GM10248 (cell line): ENCODE measurements at regions not wholly inside any gene's neighbourhood (a gene's known extent, or its start where the extent isn't known, plus 50 kb on each side); places are given as distances from the start of the nearest gene placed in this dataset.

Experiments used
- CTCF ChIA-PET: fragments of 300-600 bp; sonication (Branson Sonifier 250); formaldehyde crosslinking; extraction: SDS; loops from one replicate; lab custom pipeline; 2021; ENCODE audit warnings: antibody characterized with exemption; lab: Yijun Ruan, JAX
- POLR2A ChIA-PET: fragments of 350-650 bp; sonication (Branson Sonifier 250); formaldehyde crosslinking; extraction: SDS; loops from one replicate; lab custom pipeline; 2020; ENCODE audit warnings: antibody characterized with exemption; lab: Yijun Ruan, JAX
- DNase-seq: peaks from one replicate; pipeline ENCODE4 v3.0.0; 2012; ENCODE audit errors: extremely low spot score
- CTCF ChIP-seq: IDR thresholded peaks from 2 replicates; pipeline ENCODE4 v1.5.1; 2012; ENCODE audit warnings: mild to moderate bottlenecking, low read depth; ENCODE audit errors: extremely low read depth, missing control alignments, control extremely low read depth

DNA sequence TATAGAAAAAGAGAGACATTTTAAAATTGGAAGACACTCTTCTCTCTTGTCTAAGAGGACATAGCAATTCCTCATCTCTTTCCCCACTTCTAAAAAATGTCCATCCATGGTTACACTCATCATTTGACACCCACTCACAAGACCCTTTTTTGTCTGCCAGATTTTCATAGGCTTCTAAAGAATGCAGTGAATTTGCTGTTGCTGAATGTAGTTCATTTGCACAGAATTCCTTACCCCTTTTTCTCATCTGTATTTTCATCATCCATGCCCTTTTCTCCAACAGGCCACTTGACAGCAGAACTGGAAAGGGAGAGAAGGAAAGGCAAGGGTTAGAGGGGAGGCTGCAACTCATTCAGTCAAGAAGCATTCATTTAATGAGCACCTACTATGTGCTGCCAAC is 128.0 kb downstream of the NUAK1 start:
- POLR2A ChIA-PET: no interaction called here

More for the DNA sequence above, 128.0 kb downstream of the NUAK1 start:
- CTCF ChIA-PET: no interaction called here
- no peak for TF ChIP-seq CTCF
- DNase-seq: no peak
